ENCODE measurements at regions not wholly inside any gene's neighbourhood (a gene's known extent, or its start where the extent isn't known, plus 50 kb on each side); places are given as distances from the start of the nearest gene placed in this dataset.

GRCh38 chr6:95413789-95414188 lies 163.5 kb upstream of the MANEA start:
- no peaks in the 10 kb centered on the region for H3K4me1 ChIP-seq
- H3K27me3 ChIP-seq: no peaks in the 10 kb centered on the region
- TF ChIP-seq POLR2A (IDR thresholded peaks at IDR 0.05) (no peak), CTCF (IDR thresholded peaks at IDR 0.05) (no peak)
- no peaks in the 10 kb centered on the region for H3K36me3 ChIP-seq (ENCODE audit: low read depth, missing control alignments)
- 75 to 83% methylated on average over 2 of the region's 2 CpGs for WGBS, 2 donors
- no peak for DNase-seq
- intact Hi-C loops (cut with DNase I; ENCODE audit: low total_unique reads): no loop called here
- no peaks in the 10 kb centered on the region for H3K9me3 ChIP-seq
- H3K27ac ChIP-seq: no peak overlapping the region
- H3K4me3 ChIP-seq: no peak overlapping the region

- intact Hi-C loops (cut with DNase I; ENCODE audit: low total_unique reads): no loop called here
- 0% methylated on average over 1 of the region's 1 CpG for WGBS, 2 donors
- Histone ChIP-seq H3K4me3 (no peak overlapping the region), H3K9me3 (peaks cover 2% of the 10 kb centered on the region), H3K27ac (no peak overlapping the region), H3K36me3 (ENCODE audit: low read depth, missing control alignments) (no peaks in the 10 kb centered on the region), H3K4me1 (no peaks in the 10 kb centered on the region), H3K27me3 (no peaks in the 10 kb centered on the region)
- TF ChIP-seq POLR2A (IDR thresholded peaks at IDR 0.05): no peak
- no peak for TF ChIP-seq CTCF (IDR thresholded peaks at IDR 0.05)
- DNase-seq: no peak
Measured at GRCh38 chr6:95417856-95418255, 159.5 kb upstream of the MANEA start.

GRCh38 chr6:95420792-95421191 lies 156.5 kb upstream of the MANEA start:
- Histone ChIP-seq H3K4me1 (no peaks in the 10 kb centered on the region), H3K27ac (no peak overlapping the region), H3K4me3 (no peak overlapping the region), H3K36me3 (ENCODE audit: low read depth, missing control alignments) (no peaks in the 10 kb centered on the region), H3K27me3 (no peaks in the 10 kb centered on the region), H3K9me3 (peaks cover 2% of the 10 kb centered on the region)
- TF ChIP-seq CTCF (IDR thresholded peaks at IDR 0.05) (no peak), POLR2A (IDR thresholded peaks at IDR 0.05) (no peak)
- intact Hi-C loops (cut with DNase I; ENCODE audit: low total_unique reads): no loop called here
- no peak for DNase-seq

- H3K4me1 ChIP-seq: no peaks in the 10 kb centered on the region
- no peaks in the 10 kb centered on the region for H3K36me3 ChIP-seq (ENCODE audit: low read depth, missing control alignments)
- H3K4me3 ChIP-seq: no peak overlapping the region
- H3K9me3 ChIP-seq: peaks cover 2% of the 10 kb centered on the region
- no peak for DNase-seq
- intact Hi-C loops (cut with DNase I; ENCODE audit: low total_unique reads): no loop called here
- no peak overlapping the region for H3K27ac ChIP-seq
- whole genome bisulfite sequencing, 2 donors: 61 to 76% methylated on average over 1 of the region's 1 CpG
- no peaks in the 10 kb centered on the region for H3K27me3 ChIP-seq
- TF ChIP-seq POLR2A (IDR thresholded peaks at IDR 0.05) (no peak), CTCF (IDR thresholded peaks at IDR 0.05) (no peak)
Measured at GRCh38 chr6:95423331-95423730, 154.0 kb upstream of the MANEA start.

GRCh38 chr6:95431637-95432228 lies 145.6 kb upstream of the MANEA start:
- intact Hi-C loops (cut with DNase I; ENCODE audit: low total_unique reads): no loop called here
- peak; percentile 57 to 84 (median 74) for TF ChIP-seq CTCF (IDR thresholded peaks at IDR 0.05)
- no peak for TF ChIP-seq POLR2A (IDR thresholded peaks at IDR 0.05)
- H3K27me3 ChIP-seq: no peaks in the 10 kb centered on the region
- H3K27ac ChIP-seq: no peak overlapping the region
- no peak overlapping the region for H3K4me3 ChIP-seq
- 42 to 50% methylated on average over 2 of the region's 2 CpGs for WGBS, 2 donors
- H3K9me3 ChIP-seq: no peaks in the 10 kb centered on the region
- H3K36me3 ChIP-seq (ENCODE audit: low read depth, missing control alignments): no peaks in the 10 kb centered on the region
- DNase-seq: peak; percentile 62
- H3K4me1 ChIP-seq: no peaks in the 10 kb centered on the region

Measured in testis (tissue), 2 donors.